ENCODE measurements at regions not wholly inside any gene's neighbourhood (a gene's known extent, or its start where the extent isn't known, plus 50 kb on each side); places are given as distances from the start of the nearest gene placed in this dataset.

DNA sequence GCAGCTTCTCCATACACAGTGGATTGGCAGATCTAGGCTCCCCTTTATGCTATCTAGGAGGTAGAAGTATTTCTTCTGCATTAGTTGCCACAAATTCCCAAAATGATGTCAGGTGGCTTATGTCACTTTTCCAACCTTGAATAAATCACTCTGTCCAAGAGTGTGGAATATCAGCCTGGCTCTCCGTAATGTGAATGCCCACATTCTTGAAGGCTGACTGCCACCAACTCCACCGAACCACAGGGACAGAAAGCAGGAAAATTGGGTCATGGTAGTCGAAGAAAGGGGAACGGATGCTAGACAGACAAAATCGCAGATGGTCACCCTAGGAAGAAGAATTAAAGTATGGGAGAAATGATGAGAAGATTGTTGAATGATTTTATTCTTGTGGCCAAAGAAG lies 624.9 kb upstream of the CDH2 start:
- no peak for TF ChIP-seq POLR2A (IDR thresholded peaks at IDR 0.05; ENCODE audit: low read length)
- TF ChIP-seq GATA1 (IDR thresholded peaks at IDR 0.05; ENCODE audit: low read depth, low read length): no peak

All from erythroblast (primary cell).